Middle frontal gyrus (tissue), 1 donor: ENCODE measurements at regions not wholly inside any gene's neighbourhood (a gene's known extent, or its start where the extent isn't known, plus 50 kb on each side); places are given as distances from the start of the nearest gene placed in this dataset.
"Not testable (repeated sequence)": the region's sequence is repeated elsewhere in the genome, so short reads cannot be mapped to it uniquely, and the experiment has no call there.

Experiments
- DNase-seq: peaks from one replicate; pipeline ENCODE4 v3.0.0-alpha.2; 2015; ENCODE audit warnings: low spot score; ENCODE audit errors: extremely low spot score

GRCh38 chr3:5800965-5801364, 613.5 kb downstream of the EDEM1 start:
- DNase-seq = no peak

- DNase-seq = no peak
Measured at GRCh38 chr3:5806192-5806591, 618.7 kb downstream of the EDEM1 start.

GRCh38 chr3:5809586-5810246, 622.2 kb downstream of the EDEM1 start:
- DNase-seq = no peak

DNA sequence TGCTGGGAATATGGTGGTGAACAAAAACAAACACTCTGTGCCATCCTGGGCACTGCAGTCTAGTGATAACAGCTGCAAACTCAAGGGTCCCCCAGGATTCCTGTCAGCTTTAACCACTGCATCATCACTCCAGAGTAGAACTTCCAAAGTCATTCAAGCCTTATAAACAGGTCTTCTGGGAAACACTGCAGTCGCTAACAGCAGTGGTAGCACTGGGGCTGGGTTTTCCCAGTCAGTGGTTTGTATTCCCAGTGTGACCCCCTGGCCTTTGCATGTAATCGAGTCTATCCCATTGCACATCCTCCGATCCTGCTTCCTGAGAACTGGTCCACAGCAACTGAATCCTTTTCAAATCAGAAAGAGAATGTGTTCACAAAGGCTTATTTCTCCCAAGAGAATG, 623.5 kb downstream of the EDEM1 start:
- no peak for DNase-seq

- no peak for DNase-seq
Measured at GRCh38 chr3:5813521-5813920, 626.0 kb downstream of the EDEM1 start.

DNA sequence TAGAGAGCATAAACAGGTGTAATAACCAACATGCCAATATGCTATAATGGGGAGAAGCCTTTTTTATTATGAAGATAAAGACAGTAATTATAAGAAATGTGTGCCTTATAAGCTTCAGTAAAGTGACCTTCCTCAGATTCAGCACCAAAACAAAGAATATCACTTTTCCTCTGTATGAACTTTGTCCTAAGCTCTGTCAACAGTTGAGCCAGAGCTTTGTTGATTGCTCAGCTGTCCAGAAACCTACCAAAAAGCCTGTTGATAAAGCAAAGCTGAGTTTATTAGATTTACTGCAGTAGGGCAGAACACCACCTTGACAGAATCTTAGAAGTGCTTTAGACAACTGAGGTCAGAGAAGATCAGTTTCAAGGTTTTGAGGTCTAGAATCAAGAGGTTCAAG, 635.3 kb downstream of the EDEM1 start:
- no peak for DNase-seq

- DNase-seq = no peak
Measured at GRCh38 chr3:5826467-5826866, 639.0 kb downstream of the EDEM1 start.

DNA sequence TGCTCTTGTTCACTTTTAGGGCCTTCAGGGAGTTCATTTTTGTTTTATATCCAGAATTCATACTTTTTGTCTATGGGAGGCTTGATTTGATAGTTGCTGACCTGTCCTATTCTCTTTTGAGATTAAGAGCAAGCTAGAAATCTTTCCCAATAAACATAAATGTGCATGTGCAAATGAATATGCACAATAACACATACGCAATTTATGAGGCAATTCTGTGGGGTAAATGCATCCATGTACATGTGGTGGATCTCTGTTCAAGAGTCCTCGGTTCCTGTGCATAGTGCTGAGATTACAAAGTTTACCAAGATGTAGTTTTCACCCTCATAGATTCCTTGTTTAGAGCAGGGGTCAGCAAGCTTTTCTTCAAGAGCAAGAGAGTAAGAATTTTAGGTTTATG, 640.7 kb downstream of the EDEM1 start:
- no peak for DNase-seq

DNA sequence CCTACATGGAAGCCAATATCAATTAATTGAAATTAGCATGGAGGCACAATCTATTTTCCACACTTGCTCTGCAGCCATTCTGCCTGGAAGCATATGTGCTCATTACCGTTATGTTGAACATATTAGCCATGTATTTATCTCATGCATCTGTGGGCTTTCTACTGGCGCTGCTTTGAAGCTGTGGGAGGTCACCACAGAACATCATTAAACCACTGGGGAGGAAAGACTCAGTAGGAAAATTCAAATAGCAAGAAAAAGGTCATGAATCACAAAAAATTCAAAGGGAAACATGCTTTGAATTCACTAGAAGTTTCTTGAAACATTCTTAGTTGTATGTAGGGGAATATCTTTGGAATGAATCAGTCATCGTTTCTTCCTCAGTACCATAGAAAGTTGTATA, 652.5 kb downstream of the EDEM1 start:
- DNase-seq = no peak

GRCh38 chr3:5841599-5841998, 654.1 kb downstream of the EDEM1 start:
- DNase-seq = no peak

- DNase-seq = no peak
Measured at GRCh38 chr3:5846261-5846660, 658.8 kb downstream of the EDEM1 start.

DNA sequence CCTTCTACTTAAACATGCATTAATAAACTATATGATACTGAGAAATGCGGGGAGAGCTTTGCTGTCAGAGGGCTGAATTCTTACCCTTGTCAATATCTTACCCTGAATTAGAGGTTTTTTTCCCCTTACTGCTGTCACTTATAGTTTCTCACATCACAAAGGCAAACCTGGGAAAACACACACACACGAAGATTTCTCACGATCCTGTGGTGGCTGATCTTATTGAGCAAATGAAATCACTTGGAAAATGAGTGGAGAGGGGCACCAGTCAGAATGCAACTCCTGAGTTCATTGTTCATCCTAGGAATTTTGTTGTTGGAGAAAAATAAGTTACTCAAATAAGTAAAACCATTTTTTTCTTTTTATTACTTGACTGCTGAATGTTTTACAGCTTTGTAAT, 673.6 kb downstream of the EDEM1 start:
- no peak for DNase-seq

GRCh38 chr3:5874931-5875341, 687.4 kb downstream of the EDEM1 start:
- peak; percentile 24 for DNase-seq

- no peak for DNase-seq
Measured at GRCh38 chr3:5888851-5889250, 701.3 kb downstream of the EDEM1 start.

- no peak for DNase-seq
Measured at GRCh38 chr3:5889374-5889773, 701.9 kb downstream of the EDEM1 start.

GRCh38 chr3:5891711-5892110, 704.2 kb downstream of the EDEM1 start:
- DNase-seq = no peak

DNA sequence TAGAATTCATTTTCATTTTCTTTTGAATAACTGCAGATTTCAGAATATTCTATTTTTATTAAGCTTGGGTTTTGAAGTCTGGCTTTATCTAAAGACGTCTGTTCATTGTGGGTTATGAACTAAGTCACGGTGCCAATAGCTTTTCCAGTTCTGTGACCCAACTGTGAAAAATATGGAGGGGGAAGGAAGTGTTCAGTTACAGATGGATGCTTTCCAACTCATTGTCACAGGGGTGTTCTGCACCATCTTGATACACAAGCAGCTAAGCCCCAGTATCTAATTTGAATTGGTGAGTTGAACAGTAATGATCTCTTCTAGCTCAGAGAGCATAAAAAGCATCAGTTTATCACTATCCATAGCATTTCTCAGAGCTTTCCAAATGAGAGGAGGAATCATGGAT, 710.6 kb downstream of the EDEM1 start:
- DNase-seq = no peak

GRCh38 chr3:5899014-5899761, 711.7 kb downstream of the EDEM1 start:
- no peak for DNase-seq

- no peak for DNase-seq
Measured at GRCh38 chr3:5917932-5918331, 730.4 kb downstream of the EDEM1 start.

DNA sequence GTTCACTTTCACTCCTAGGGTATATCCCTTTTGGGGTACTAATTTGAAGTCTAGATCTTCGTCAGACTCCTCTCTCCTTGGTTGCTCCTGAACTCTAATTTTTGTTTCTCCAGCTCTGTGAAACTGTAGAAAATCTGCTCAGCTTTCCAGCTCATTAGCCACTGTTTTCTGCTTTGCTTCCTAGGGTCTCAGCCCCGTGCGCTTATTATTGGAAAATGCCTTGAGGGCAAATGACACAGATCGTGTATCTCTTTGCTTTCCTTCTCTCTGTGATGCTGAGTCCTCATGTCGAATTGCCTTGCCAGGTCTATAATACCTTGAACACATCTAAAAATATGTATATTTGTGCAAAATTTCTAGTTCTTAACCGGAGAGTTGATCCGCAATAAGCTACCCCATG, 731.1 kb downstream of the EDEM1 start:
- DNase-seq = no peak

- no peak for DNase-seq
Measured at GRCh38 chr3:5929027-5929426, 741.5 kb downstream of the EDEM1 start.

DNA sequence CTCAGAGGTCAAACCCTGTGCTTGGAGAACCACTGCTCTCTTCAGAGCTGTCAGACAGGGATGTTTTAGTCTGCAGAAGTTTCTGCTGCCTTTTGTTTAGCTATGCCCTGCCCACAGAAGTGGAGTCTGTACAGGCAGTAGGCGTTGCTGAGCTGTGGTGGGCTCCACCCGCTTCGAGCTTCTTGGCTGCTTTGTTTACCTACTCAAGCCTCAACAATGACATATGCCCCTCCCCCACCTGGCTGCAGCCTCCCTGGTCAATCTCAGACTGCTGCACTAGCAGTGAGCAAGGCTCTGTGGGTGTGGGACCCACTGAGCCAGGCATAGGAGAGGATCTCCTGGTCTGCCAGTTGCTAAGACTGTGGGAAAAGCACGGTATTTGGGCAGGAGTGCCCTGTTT, 756.6 kb downstream of the EDEM1 start:
- not testable (repeated sequence) for DNase-seq

DNA sequence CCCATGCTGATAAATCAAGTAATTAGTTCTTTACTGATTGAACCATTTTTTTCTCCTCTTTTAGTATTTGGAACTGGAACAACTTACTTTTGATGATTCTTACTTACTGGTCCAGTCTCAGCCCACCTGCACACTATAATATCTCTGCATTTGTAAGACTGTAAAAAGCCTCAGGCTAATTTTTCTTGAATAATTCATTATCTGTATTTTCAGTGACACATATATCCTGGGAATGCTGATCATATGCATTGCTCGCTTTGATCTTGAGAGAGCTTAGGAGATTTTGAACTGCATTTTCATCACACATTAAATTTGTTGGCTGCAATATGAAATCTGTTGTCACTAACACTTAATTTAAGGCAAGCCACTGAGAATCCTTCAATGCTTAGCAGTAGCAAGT, 760.6 kb downstream of the EDEM1 start:
- DNase-seq = no peak
